ENCODE measurements at regions not wholly inside any gene's neighbourhood (a gene's known extent, or its start where the extent isn't known, plus 50 kb on each side); places are given as distances from the start of the nearest gene placed in this dataset.

DNA sequence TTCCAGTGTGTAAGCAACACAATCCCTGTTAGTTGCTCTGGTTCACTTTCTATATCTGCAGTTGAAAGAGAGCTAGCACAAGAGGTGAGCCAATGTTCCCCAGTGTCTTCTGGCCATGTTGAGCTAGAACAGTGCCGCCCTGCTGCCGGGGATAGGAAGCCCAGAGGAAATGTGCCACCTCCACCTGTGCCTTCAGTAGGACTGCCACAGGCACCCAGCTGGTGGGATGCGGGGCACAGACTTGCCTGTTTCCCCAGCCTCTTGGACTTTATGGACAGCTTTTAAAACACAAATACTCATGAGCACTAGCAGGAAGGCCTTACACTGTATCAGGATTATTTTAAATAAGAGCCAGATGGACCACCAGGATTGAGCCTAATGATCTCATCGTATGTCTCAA is 234.5 kb upstream of the COBL start:
- no peak for TF ChIP-seq CEBPB (IDR thresholded peaks at IDR 0.05)
- no peak for TF ChIP-seq YY1 (IDR thresholded peaks at IDR 0.05; ENCODE audit: low read depth)
- TF ChIP-seq FOXM1 (IDR thresholded peaks at IDR 0.05; ENCODE audit: borderline replicate concordance, low read depth): no peak
- no peak for TF ChIP-seq EGR1 (IDR thresholded peaks at IDR 0.05)
- no peak for TF ChIP-seq CREB1 (IDR thresholded peaks at IDR 0.05; ENCODE audit: low read depth)

Measured in Ishikawa (cell line).